ENCODE measurements at regions not wholly inside any gene's neighbourhood (a gene's known extent, or its start where the extent isn't known, plus 50 kb on each side); places are given as distances from the start of the nearest gene placed in this dataset.

GRCh38 chr20:6887966-6888365, 120.5 kb downstream of the BMP2 start:
- no peak overlapping the region for H3K4me2 ChIP-seq (ENCODE audit: control insufficient read depth, extremely low read depth, insufficient read depth, low read depth, low read length)
- H3K9me3 ChIP-seq (ENCODE audit: control insufficient read depth, low read depth, low read length): no peaks in the 10 kb centered on the region
- no peaks in the 10 kb centered on the region for H3K9me1 ChIP-seq (ENCODE audit: control insufficient read depth, extremely low read depth, insufficient read depth, low read length)
- no peaks in the 10 kb centered on the region for H3K36me3 ChIP-seq (ENCODE audit: control insufficient read depth in 2 of 2, extremely low read depth in 1 of 2, insufficient read depth in 2 of 2, low read length in 2 of 2)
- H3K27me3 ChIP-seq (ENCODE audit: control insufficient read depth, extremely low read depth, insufficient read depth, low read length): no peaks in the 10 kb centered on the region
- no peak overlapping the region for H2AFZ ChIP-seq (ENCODE audit: control insufficient read depth, low read length)
- H3K79me2 ChIP-seq (ENCODE audit: control insufficient read depth, insufficient read depth, low read length): no peaks in the 10 kb centered on the region
- H3K4me1 ChIP-seq (ENCODE audit: control insufficient read depth, extremely low read depth, insufficient read depth, low read length): peaks cover 9% of the 10 kb centered on the region
- no peak overlapping the region for H3K27ac ChIP-seq (ENCODE audit: control insufficient read depth, insufficient read depth, low read length)
- H4K20me1 ChIP-seq (ENCODE audit: control insufficient read depth, extremely low read depth, insufficient read depth, low read length): no peaks in the 10 kb centered on the region
- no peak for DNase-seq (ENCODE audit: low read depth, low spot score)
- no peak overlapping the region for H3K9ac ChIP-seq (ENCODE audit: control insufficient read depth, extremely low read depth, insufficient read depth, low read length)
- TF ChIP-seq EZH2 (IDR thresholded peaks at IDR 0.05; ENCODE audit: low read length) (no peak), CTCF (optimal IDR thresholded peaks at IDR 0.05 in 1 of 3, IDR thresholded peaks at IDR 0.05 in 1 of 3, conservative IDR thresholded peaks at IDR 0.05 in 1 of 3; ENCODE audit: extremely low read depth in 1 of 3, insufficient read depth in 2 of 3, low read length in 3 of 3) (no peak)
- dilution Hi-C loops (cut with MboI; ENCODE audit: extremely low pct_ligation_motif_present, low sequenced_read_pairs): no loop called here
- no peak overlapping the region for H3K4me3 ChIP-seq (ENCODE audit: control insufficient read depth in 2 of 3, extremely low read depth in 1 of 3, insufficient read depth in 2 of 3, low read depth in 1 of 3, low read length in 3 of 3)
- no peak for FAIRE-seq

DNA sequence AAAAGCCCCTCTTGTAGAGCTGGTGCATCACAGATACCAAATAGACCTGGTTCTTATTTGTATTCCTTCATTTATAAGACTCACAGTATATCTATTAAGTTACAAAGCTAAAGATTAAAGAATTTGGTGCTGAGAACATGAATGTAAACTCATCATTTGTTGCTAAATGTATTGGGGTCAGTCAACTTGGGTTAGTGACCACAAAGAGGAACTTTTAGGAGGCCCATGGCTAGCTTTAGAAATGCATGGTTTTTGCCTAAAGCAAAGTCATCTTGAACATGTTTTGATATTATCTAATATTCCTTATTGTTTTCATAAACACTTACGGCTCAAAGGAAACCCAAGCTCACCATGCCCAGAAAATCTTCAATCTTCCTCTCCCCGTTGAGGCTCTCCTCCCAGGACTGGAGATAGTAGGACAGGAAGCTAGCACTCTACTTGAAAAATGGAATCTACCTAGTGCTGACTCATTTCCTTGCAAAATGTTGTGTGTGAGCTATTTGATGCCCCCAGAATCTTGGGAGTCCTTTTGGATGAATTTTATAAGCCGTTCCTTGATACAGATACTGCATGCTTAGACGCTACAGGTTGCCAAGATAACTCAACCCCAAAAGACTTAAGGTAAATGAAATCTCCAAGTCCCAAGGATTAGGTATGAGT, 121.4 kb downstream of the BMP2 start:
- H3K79me2 ChIP-seq (ENCODE audit: control insufficient read depth, insufficient read depth, low read length): no peaks in the 10 kb centered on the region
- H2AFZ ChIP-seq (ENCODE audit: control insufficient read depth, low read length): no peak overlapping the region
- no peak for DNase-seq (ENCODE audit: low read depth, low spot score)
- H3K9me3 ChIP-seq (ENCODE audit: control insufficient read depth, low read depth, low read length): no peaks in the 10 kb centered on the region
- H4K20me1 ChIP-seq (ENCODE audit: control insufficient read depth, extremely low read depth, insufficient read depth, low read length): no peaks in the 10 kb centered on the region
- no peaks in the 10 kb centered on the region for H3K36me3 ChIP-seq (ENCODE audit: control insufficient read depth in 2 of 2, extremely low read depth in 1 of 2, insufficient read depth in 2 of 2, low read length in 2 of 2)
- no peak for TF ChIP-seq EZH2 (IDR thresholded peaks at IDR 0.05; ENCODE audit: low read length)
- no peak for TF ChIP-seq CTCF (optimal IDR thresholded peaks at IDR 0.05 in 1 of 3, IDR thresholded peaks at IDR 0.05 in 1 of 3, conservative IDR thresholded peaks at IDR 0.05 in 1 of 3; ENCODE audit: extremely low read depth in 1 of 3, insufficient read depth in 2 of 3, low read length in 3 of 3)
- H3K9me1 ChIP-seq (ENCODE audit: control insufficient read depth, extremely low read depth, insufficient read depth, low read length): no peaks in the 10 kb centered on the region
- no peak overlapping the region for H3K27ac ChIP-seq (ENCODE audit: control insufficient read depth, insufficient read depth, low read length)
- H3K9ac ChIP-seq (ENCODE audit: control insufficient read depth, extremely low read depth, insufficient read depth, low read length): no peak overlapping the region
- no peak overlapping the region for H3K4me2 ChIP-seq (ENCODE audit: control insufficient read depth, extremely low read depth, insufficient read depth, low read depth, low read length)
- no peaks in the 10 kb centered on the region for H3K27me3 ChIP-seq (ENCODE audit: control insufficient read depth, extremely low read depth, insufficient read depth, low read length)
- no peak overlapping the region for H3K4me3 ChIP-seq (ENCODE audit: control insufficient read depth in 2 of 3, extremely low read depth in 1 of 3, insufficient read depth in 2 of 3, low read depth in 1 of 3, low read length in 3 of 3)
- H3K4me1 ChIP-seq (ENCODE audit: control insufficient read depth, extremely low read depth, insufficient read depth, low read length): peaks cover 3% of the 10 kb centered on the region
- dilution Hi-C loops (cut with MboI; ENCODE audit: extremely low pct_ligation_motif_present, low sequenced_read_pairs): no loop called here
- FAIRE-seq: no peak

Measured in keratinocyte (primary cell).